ENCODE measurements at regions not wholly inside any gene's neighbourhood (a gene's known extent, or its start where the extent isn't known, plus 50 kb on each side); places are given as distances from the start of the nearest gene placed in this dataset.

GRCh38 chr17:77854759-77855745 is 103.5 kb upstream of the TNRC6C start:
- no peak for DNase-seq

- DNase-seq: no peak
Observed at GRCh38 chr17:77856551-77857305, 101.8 kb upstream of the TNRC6C start.

- DNase-seq: no peak
Observed at GRCh38 chr17:77857306-77857555, 101.3 kb upstream of the TNRC6C start.

- DNase-seq: no peak
Observed at GRCh38 chr17:77857613-77858012, 100.9 kb upstream of the TNRC6C start.

GRCh38 chr17:77858291-77859034 is 100.0 kb upstream of the TNRC6C start:
- DNase-seq: no peak

- no peak for DNase-seq
Observed at GRCh38 chr17:77859035-77859810, 99.3 kb upstream of the TNRC6C start.

GRCh38 chr17:77861133-77861695 is 97.3 kb upstream of the TNRC6C start:
- no peak for DNase-seq

GRCh38 chr17:77861981-77862645 is 96.4 kb upstream of the TNRC6C start:
- no peak for DNase-seq

GRCh38 chr17:77862890-77863813 is 95.4 kb upstream of the TNRC6C start:
- DNase-seq: no peak

- DNase-seq: peak; percentile 83
Observed at GRCh38 chr17:77863814-77864161, 94.7 kb upstream of the TNRC6C start.

- DNase-seq: no peak
Observed at GRCh38 chr17:77864234-77865111, 94.0 kb upstream of the TNRC6C start.

- no peak for DNase-seq
Observed at GRCh38 chr17:77865112-77865611, 93.3 kb upstream of the TNRC6C start.

GRCh38 chr17:77865716-77866115 is 92.8 kb upstream of the TNRC6C start:
- no peak for DNase-seq

- no peak for DNase-seq
Observed at GRCh38 chr17:77867308-77867781, 91.2 kb upstream of the TNRC6C start.

- no peak for DNase-seq
Observed at GRCh38 chr17:77867976-77868713, 90.4 kb upstream of the TNRC6C start.

GRCh38 chr17:77869041-77869599 is 89.4 kb upstream of the TNRC6C start:
- DNase-seq: no peak

GRCh38 chr17:77869665-77870132 is 88.8 kb upstream of the TNRC6C start:
- DNase-seq: no peak

GRCh38 chr17:77872199-77872598 is 86.3 kb upstream of the TNRC6C start:
- DNase-seq: no peak
